ENCODE measurements at regions not wholly inside any gene's neighbourhood (a gene's known extent, or its start where the extent isn't known, plus 50 kb on each side); places are given as distances from the start of the nearest gene placed in this dataset.

GRCh38 chr3:117671722-117672318 lies 962.2 kb downstream of the TUSC7 start:
- Histone ChIP-seq H2BK12ac (ENCODE audit: low read depth, low read length) (no peak overlapping the region), H3K14ac (ENCODE audit: insufficient read length) (no peak overlapping the region), H3K4me2 (ENCODE audit: insufficient read depth in 1 of 2, low read depth in 2 of 2, low read length in 2 of 2) (no peak overlapping the region), H4K5ac (ENCODE audit: insufficient read length, low read depth, low read length) (no peak overlapping the region), H3K79me2 (ENCODE audit: control insufficient read depth in 1 of 2, insufficient read depth in 2 of 2, low read length in 2 of 2) (no peaks in the 10 kb centered on the region), H3K79me1 (ENCODE audit: low read depth, low read length) (no peaks in the 10 kb centered on the region), H3K27me3 (replicated peaks in 1 of 4; ENCODE audit: control insufficient read depth in 3 of 4, extremely low read depth in 1 of 4, insufficient read depth in 3 of 4, low read length in 3 of 4) (no peaks in the 10 kb centered on the region), H2BK5ac (ENCODE audit: low read depth, low read length) (no peak overlapping the region), H4K8ac (ENCODE audit: extremely low read depth, insufficient read depth, low read length) (no peak overlapping the region), H4K20me1 (replicated peaks in 1 of 2; ENCODE audit: control insufficient read depth in 1 of 2, insufficient read depth in 2 of 2, low read length in 2 of 2) (no peaks in the 10 kb centered on the region), H4K91ac (replicated peaks; ENCODE audit: insufficient read length, low read length) (no peak overlapping the region), H2BK15ac (ENCODE audit: low read length) (no peak overlapping the region), H3K4me3 (ENCODE audit: extremely low read depth in 1 of 4, insufficient read depth in 2 of 4, low read depth in 3 of 4, low read length in 4 of 4) (no peak overlapping the region), H3K27ac (ENCODE audit: low read depth, low read length) (no peak overlapping the region), H2BK20ac (ENCODE audit: low read length) (no peak overlapping the region), H3K4ac (replicated peaks; ENCODE audit: insufficient read length, low read depth, low read length) (no peak overlapping the region), H2AFZ (ENCODE audit: low read length) (no peak overlapping the region), H3K9ac (replicated peaks in 1 of 4; ENCODE audit: extremely low read depth in 1 of 4, low read depth in 3 of 4, low read length in 3 of 4) (no peak overlapping the region), H3K56ac (replicated peaks; ENCODE audit: insufficient read length, low read depth, low read length) (no peak overlapping the region), H3K4me1 (replicated peaks in 1 of 4; ENCODE audit: control insufficient read depth in 3 of 4, insufficient read depth in 4 of 4, low read length in 3 of 4) (no peaks in the 10 kb centered on the region), H3K23ac (ENCODE audit: insufficient read length) (no peak overlapping the region), H2AK5ac (ENCODE audit: low read depth, low read length) (no peak overlapping the region), H2BK120ac (replicated peaks; ENCODE audit: low read depth, low read length) (no peak overlapping the region), H3K23me2 (ENCODE audit: low read depth, low read length) (no peaks in the 10 kb centered on the region), H3K9me3 (ENCODE audit: insufficient read depth in 2 of 2, low read depth in 1 of 2, low read length in 1 of 2) (no peaks in the 10 kb centered on the region), H3K18ac (ENCODE audit: extremely low read depth, low read length) (no peak overlapping the region), H3K36me3 (ENCODE audit: control insufficient read depth in 2 of 4, insufficient read depth in 4 of 4, low read length in 3 of 4) (no peaks in the 10 kb centered on the region)
- WGBS, 2 experiments (ENCODE audit: extremely low coverage in 1 of 2, insufficient coverage in 1 of 2, insufficient read length in 1 of 2, insufficient replicate concordance in 2 of 2, low coverage in 1 of 2, low lambda C conversion rate in 2 of 2, missing lambda C conversion rate in 1 of 2), result 95% methylated on average over 4 of the region's 4 CpGs; no CpG with 5 or more reads in 1 of the 2 experiments
- FAIRE-seq (no peak), DNase-seq (ENCODE audit: low read depth in 1 of 2, low spot score in 2 of 2) (no peak)
- POLR2A ChIA-PET (ENCODE audit: partially characterized antibody), result no interaction called here
- CTCF ChIA-PET (ENCODE audit: partially characterized antibody), result interaction anchor here (0.8 to 1.5 kb wide), 2 partner anchors 10 to 12 kb away, joined by 4 read pairs; no protein-coding TSS in a partner anchor
- TF ChIP-seq BCL11A (IDR thresholded peaks at IDR 0.05; ENCODE audit: low read depth in 2 of 2, low read length in 2 of 2) (no peak), CHD2 (IDR thresholded peaks at IDR 0.05; ENCODE audit: low read length) (no peak), RNF2 (IDR thresholded peaks at IDR 0.05; ENCODE audit: borderline replicate concordance, low read depth, low read length, missing control alignments, poor library complexity, severe bottlenecking) (no peak), BRCA1 (IDR thresholded peaks at IDR 0.05; ENCODE audit: low read depth, low read length) (no peak), GABPA (IDR thresholded peaks at IDR 0.05; ENCODE audit: borderline replicate concordance, insufficient read depth, low read length) (no peak), CREB1 (IDR thresholded peaks at IDR 0.05) (no peak), POLR2AphosphoS5 (IDR thresholded peaks at IDR 0.05; ENCODE audit: low read depth, low read length) (no peak), E2F6 (IDR thresholded peaks at IDR 0.05) (no peak), SIX5 (IDR thresholded peaks at IDR 0.05; ENCODE audit: low read depth, low read length) (no peak), TEAD4 (IDR thresholded peaks at IDR 0.05; ENCODE audit: low read depth, low read length) (no peak), MAX (IDR thresholded peaks at IDR 0.05) (no peak)
- TF ChIP-seq, protein P1, sequence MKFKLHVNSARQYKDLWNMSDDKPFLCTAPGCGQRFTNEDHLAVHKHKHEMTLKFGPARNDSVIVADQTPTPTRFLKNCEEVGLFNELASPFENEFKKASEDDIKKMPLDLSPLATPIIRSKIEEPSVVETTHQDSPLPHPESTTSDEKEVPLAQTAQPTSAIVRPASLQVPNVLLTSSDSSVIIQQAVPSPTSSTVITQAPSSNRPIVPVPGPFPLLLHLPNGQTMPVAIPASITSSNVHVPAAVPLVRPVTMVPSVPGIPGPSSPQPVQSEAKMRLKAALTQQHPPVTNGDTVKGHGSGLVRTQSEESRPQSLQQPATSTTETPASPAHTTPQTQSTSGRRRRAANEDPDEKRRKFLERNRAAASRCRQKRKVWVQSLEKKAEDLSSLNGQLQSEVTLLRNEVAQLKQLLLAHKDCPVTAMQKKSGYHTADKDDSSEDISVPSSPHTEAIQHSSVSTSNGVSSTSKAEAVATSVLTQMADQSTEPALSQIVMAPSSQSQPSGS (IDR thresholded peaks at IDR 0.05; ENCODE audit: low read length), result no peak
